Left ventricle myocardium inferior (tissue), 1 donor: ENCODE measurements at regions not wholly inside any gene's neighbourhood (a gene's known extent, or its start where the extent isn't known, plus 50 kb on each side); places are given as distances from the start of the nearest gene placed in this dataset.

Experiments
- DNase-seq: peaks from one replicate; pipeline ENCODE4 v3.0.0-alpha.2; 2020
- H3K27ac ChIP-seq: fragments of 200-600 bp; replicated peaks from 2 replicates; pipeline ENCODE4 v1.8.0; 2021
- H3K27me3 ChIP-seq: fragments of 200-600 bp; 2 replicates; pipeline ENCODE4 v1.8.0; 2021; ENCODE audit warnings: low read depth
- H3K36me3 ChIP-seq: fragments of 200-600 bp; 2 replicates; pipeline ENCODE4 v1.8.0; 2021
- H3K4me1 ChIP-seq: fragments of 200-600 bp; 2 replicates; pipeline ENCODE4 v1.8.0; 2021
- H3K4me3 ChIP-seq: fragments of 200-600 bp; 2 replicates; pipeline ENCODE4 v1.8.0; 2021; ENCODE audit warnings: mild to moderate bottlenecking, moderate library complexity
- H3K9me3 ChIP-seq: fragments of 200-600 bp; replicated peaks from 2 replicates; pipeline ENCODE4 v1.8.0; 2021
- intact Hi-C: fragments of 100-400 bp; cut with micrococcal nuclease; formaldehyde crosslinking; loops from one replicate; pipeline ENCODE4 v1.11.0; 2022
- TF ChIP-seq, protein P1 (sequence below): fragments of 200-600 bp; IDR thresholded peaks from 2 replicates; pipeline ENCODE4 v1.8.0; 2021; ENCODE audit warnings: antibody characterized with exemption, mild to moderate bottlenecking, borderline replicate concordance
- donor health status: DM: no; HTN: yes; CAD: no; lungs with severe emphysema.

DNA sequence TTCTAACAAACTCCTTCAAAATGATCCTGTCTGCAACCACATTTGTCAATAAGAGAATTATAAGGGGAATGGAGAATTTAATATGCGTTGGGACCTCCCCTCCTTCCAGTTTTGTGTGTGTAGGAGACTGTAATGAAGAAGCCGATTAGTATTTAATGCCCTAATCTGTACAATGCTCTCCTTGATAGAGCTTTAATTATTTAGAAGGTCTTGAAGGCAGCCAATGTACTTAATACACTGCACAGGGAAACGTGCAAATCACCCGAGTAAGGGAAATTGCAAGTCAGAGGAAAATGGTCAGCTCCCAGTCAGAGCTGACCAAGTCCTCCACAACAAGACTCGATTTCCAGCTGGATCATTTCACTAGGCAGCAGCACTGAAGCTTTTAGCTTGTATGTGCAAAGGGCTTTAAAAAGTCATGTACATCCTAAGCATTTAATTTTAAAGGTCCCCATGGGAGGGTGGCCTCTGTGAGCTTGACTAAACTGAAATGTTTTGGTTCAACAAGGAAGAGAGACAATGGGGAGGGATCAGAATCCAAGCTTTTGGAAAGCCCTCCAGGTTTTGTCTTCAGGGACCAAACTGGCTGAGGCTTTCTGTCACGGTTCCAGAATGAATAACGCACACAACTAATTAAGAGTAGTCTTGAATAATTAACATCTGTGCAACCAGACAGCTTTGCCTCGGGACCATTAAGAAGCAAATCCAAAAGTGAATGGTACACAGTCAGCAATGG, 159.8 kb upstream of the MITF start:
- H3K4me1 ChIP-seq, result peaks cover 13% of the 10 kb centered on the region
- H3K9me3 ChIP-seq, result no peaks in the 10 kb centered on the region
- no peaks in the 10 kb centered on the region for H3K27me3 ChIP-seq
- H3K36me3 ChIP-seq, result no peaks in the 10 kb centered on the region
- H3K4me3 ChIP-seq, result no peak overlapping the region
- TF ChIP-seq, protein P1, sequence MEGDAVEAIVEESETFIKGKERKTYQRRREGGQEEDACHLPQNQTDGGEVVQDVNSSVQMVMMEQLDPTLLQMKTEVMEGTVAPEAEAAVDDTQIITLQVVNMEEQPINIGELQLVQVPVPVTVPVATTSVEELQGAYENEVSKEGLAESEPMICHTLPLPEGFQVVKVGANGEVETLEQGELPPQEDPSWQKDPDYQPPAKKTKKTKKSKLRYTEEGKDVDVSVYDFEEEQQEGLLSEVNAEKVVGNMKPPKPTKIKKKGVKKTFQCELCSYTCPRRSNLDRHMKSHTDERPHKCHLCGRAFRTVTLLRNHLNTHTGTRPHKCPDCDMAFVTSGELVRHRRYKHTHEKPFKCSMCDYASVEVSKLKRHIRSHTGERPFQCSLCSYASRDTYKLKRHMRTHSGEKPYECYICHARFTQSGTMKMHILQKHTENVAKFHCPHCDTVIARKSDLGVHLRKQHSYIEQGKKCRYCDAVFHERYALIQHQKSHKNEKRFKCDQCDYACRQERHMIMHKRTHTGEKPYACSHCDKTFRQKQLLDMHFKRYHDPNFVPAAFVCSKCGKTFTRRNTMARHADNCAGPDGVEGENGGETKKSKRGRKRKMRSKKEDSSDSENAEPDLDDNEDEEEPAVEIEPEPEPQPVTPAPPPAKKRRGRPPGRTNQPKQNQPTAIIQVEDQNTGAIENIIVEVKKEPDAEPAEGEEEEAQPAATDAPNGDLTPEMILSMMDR, result no peak
- intact Hi-C loops, result no loop called here
- H3K27ac ChIP-seq, result no peak overlapping the region
- no peak for DNase-seq

DNA sequence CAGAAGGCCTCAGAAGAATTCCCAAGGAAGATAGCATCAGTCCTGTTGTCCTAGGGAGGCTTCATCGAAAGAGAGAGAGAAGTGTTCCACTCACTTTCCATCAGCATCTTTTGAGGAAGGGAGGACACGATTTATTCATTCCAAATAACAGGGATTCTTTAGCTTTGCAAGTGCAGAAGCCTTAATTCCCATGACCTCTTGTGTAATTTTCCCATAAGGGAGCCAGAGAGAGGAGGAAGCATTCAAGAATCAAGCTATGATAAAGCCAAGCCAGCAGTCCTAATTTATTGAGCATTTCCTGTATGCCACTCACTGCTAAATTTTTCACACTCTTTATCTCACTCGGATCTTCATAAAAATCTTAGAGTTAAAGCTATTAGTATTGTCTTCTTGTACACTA, 169.7 kb upstream of the MITF start:
- H3K9me3 ChIP-seq, result no peaks in the 10 kb centered on the region
- DNase-seq, result no peak
- no peak overlapping the region for H3K4me3 ChIP-seq
- H3K27me3 ChIP-seq, result no peaks in the 10 kb centered on the region
- no peak overlapping the region for H3K27ac ChIP-seq
- intact Hi-C loops, result no loop called here
- no peaks in the 10 kb centered on the region for H3K36me3 ChIP-seq
- TF ChIP-seq, protein P1, result no peak
- peaks cover 8% of the 10 kb centered on the region for H3K4me1 ChIP-seq

- peaks cover 8% of the 10 kb centered on the region for H3K4me1 ChIP-seq
- H3K27ac ChIP-seq, result no peak overlapping the region
- H3K4me3 ChIP-seq, result no peak overlapping the region
- DNase-seq, result no peak
- H3K27me3 ChIP-seq, result no peaks in the 10 kb centered on the region
- H3K9me3 ChIP-seq, result no peaks in the 10 kb centered on the region
- intact Hi-C loops, result no loop called here
- H3K36me3 ChIP-seq, result no peaks in the 10 kb centered on the region
- TF ChIP-seq, protein P1, result no peak
Observed at GRCh38 chr3:69568951-69569350, 170.3 kb upstream of the MITF start.

- intact Hi-C loops, result no loop called here
- no peak overlapping the region for H3K27ac ChIP-seq
- peaks cover 8% of the 10 kb centered on the region for H3K4me1 ChIP-seq
- no peak overlapping the region for H3K4me3 ChIP-seq
- no peak for DNase-seq
- TF ChIP-seq, protein P1, result no peak
- no peaks in the 10 kb centered on the region for H3K9me3 ChIP-seq
- no peaks in the 10 kb centered on the region for H3K36me3 ChIP-seq
- H3K27me3 ChIP-seq, result no peaks in the 10 kb centered on the region
Observed at GRCh38 chr3:69568458-69568857, 170.8 kb upstream of the MITF start.

- intact Hi-C loops, result no loop called here
- Histone ChIP-seq H3K4me3 (no peak overlapping the region), H3K36me3 (no peaks in the 10 kb centered on the region), H3K4me1 (peaks cover 8% of the 10 kb centered on the region), H3K9me3 (no peaks in the 10 kb centered on the region), H3K27ac (no peak overlapping the region), H3K27me3 (no peaks in the 10 kb centered on the region)
- no peak for DNase-seq
- TF ChIP-seq, protein P1, result no peak
Observed at GRCh38 chr3:69567710-69568052, 171.6 kb upstream of the MITF start.
